NCI-H460 (cell line): ENCODE measurements at regions not wholly inside any gene's neighbourhood (a gene's known extent, or its start where the extent isn't known, plus 50 kb on each side); places are given as distances from the start of the nearest gene placed in this dataset.
"Not testable (repeated sequence)": the region's sequence is repeated elsewhere in the genome, so short reads cannot be mapped to it uniquely, and the experiment has no call there.

Experiments used
- DNase-seq: peaks from one replicate; pipeline ENCODE4 v3.0.0-alpha.2; 2016; ENCODE audit warnings: low read depth; ENCODE audit errors: extremely low read depth

DNA sequence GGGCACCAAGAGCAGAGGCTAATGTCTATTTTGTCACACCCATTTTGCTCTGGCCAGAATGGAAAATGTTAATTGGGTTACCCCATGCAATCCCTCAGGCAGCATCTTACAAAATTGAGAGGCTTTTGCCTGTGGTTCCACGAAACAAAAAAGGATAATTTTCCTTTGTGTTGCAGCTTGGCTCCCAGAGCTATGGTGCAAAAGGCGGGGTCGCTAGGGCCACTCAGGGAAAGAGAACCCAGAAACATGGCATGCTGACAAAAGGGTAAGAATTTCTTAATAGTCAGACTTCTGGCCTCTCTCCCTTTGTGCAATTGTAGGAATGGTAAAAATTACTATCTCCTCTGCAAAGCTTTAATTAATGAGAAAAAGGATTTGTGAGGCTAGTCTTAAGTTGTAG, 119.6 kb upstream of the BANK1 start:
- no peak for DNase-seq

DNA sequence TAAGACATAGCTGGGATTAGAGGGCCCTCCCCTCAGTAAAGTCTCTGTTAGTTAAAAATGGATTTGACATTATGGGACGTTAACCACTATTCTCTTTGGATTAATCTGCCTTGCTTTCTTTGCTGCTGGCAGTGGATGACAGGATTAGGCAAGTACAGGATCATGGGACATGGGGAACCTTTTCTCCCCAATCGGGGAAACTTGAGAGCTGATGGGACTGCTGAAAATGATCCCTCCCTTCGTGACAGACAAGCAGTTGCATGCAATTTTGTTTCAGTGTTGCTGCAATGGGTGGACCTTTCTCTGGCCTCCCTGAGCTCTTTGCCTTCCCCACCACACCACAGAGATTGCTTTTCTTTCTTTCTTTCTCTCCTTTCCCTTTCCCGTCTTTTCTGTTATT, 120.2 kb upstream of the BANK1 start:
- no peak for DNase-seq

GRCh38 chr4:101669832-101670188, 120.7 kb upstream of the BANK1 start:
- no peak for DNase-seq

DNA sequence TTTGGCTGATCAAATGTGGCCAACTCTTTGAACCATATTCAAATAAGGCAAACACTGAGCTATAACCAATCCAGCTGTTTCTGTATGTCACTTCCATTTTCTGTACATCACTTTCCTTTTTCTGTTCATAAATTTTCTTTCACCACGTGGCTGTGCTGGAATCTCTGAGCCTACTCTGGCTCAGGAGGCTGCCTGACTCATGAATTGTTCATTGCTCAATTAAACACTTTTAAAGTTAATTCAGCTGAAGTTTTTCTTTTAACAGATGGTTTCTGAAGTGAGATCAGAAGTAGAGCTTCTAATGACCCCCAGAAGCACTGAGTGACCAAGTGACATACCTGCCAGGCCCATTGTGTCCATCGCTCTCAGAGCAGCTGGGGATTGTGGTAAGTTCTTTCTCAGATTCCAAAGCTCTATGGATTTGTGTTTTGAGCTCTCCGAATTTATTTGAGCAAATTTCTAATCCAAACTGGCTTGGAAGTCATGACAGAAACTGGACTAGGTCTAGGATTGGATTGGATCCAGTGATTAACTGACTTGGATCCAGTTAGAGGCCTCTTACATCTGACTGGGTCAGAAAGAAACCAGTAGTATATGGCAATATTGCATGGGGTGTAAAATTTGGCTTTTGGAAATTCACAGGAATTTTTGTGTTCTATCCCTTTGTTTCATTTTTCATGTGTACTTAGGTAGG, 121.2 kb upstream of the BANK1 start:
- DNase-seq: no peak

DNA sequence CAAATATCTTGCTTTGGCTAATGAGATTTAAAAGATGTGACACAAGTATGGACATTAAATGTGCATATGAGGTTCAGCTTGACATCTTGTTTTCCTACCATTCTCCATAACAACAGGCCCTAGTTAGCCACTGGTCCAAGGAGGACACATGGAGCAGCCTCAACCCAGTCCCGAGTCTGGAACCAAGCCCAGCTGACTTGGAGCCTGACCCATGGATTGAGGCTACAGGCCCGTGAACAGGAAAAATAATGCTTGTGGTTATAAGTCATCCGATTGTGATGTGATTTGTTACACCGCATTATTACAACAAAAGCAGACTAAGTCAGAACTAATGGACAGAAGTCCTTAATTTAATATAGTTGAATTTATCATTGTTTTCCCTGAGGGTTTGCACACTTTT, 123.2 kb upstream of the BANK1 start:
- DNase-seq: no peak

DNA sequence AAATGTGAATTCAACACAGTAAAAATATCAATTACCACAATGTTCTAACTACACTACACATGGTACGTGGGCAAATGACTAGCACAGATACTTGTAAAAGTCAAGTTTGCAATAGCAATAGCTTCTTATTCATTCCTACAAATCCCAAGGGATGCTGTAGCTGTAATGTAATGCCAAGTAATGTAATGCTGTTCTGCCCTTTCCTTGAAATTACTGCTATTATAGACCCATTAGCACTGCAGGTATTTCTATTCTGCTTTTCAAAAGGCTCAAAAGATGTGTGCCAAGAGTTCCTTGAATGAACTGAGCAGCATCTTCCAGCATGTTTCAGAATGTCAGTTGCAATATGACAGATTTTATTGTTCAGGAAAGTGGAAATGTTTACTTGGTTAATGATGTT, 129.9 kb upstream of the BANK1 start:
- no peak for DNase-seq

GRCh38 chr4:101655857-101656256, 134.7 kb upstream of the BANK1 start:
- no peak for DNase-seq

DNA sequence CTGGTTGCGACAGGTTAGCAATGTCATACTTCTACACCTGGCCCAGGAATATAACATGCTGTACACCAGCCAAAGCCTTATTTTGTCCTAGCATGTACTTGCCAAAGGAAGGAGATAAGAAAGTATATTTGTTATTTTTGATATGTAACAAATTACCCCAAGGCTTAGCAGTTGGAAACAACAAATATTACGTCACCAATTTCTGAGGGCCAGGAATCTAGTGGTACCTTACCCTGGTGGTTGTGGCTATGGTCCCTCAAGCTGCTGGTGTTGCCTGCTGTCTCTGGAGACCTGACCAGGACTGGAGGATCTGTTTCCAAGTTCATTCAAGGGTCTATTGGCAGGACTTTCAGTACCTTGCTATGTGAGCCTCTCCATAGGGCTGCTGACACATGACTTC, 135.5 kb upstream of the BANK1 start:
- DNase-seq: no peak

DNA sequence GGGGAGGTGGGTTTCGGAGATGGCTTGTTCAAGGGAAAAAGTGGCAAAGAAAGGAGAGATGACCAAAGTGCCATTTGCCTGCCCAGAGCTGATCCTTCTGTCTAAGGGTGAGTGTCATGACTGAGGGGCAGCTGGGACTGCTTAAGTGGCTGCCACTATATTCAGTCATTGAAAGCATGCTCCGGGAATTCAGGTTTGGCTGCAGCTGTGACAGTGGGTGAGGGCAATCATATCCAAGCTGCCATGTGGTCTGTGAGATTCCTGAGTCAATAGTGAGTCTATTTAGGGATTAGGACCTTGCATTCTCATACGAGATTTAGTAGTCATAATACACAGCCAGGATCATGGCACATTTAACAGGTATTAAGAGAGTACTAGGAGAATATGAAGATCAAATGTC, 138.8 kb upstream of the BANK1 start:
- no peak for DNase-seq

DNA sequence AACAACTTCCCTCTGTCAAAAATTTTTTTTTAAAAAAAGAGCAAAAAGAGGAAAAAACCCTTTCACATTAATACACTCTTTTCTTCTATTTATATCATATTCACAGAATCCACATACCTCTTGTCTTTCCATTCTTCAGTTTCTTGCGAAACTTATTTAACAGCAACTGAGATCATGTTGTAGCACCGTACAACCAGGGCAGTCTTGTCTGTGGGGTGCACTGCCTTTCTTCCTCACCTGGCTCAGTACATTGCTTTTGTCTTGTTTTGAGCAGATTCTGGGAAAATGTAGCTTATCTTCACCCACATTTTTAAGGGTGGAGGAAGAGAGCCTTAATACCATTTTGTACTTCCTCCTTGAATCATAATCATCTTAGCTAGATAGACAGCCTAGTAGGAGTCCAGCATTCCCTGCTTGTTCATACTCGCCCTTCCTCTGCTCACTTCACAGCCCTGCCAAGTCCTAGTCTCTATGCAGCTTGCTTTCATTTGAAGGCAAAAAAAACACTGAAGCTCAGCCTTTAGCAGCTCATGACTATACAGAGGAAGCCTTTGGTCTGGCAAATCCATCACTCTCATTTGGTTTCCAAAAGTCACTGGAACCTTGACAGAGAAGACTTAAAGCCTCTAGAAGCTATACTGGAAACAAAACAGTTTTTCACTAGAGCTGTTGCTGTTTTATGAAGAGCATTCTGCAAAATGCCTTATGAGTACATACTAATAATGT, 140.6 kb upstream of the BANK1 start:
- no peak for DNase-seq

DNA sequence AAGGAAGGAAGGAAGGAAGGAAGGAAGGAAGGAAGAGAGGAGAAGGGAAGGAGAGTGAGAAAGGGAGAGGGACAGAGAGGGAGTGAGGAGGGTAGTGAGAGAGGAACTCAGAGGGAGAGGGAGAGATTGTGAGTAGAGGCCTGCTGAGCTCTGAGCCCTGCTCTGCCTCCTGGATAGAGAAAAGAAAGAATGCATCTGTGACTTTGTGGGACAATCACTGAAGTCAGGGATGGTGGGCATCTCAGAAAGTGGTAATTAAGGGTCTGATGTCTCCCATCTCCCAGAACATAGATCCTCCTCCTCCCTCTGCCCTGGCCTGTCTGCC, 142.9 kb upstream of the BANK1 start:
- no peak for DNase-seq

DNA sequence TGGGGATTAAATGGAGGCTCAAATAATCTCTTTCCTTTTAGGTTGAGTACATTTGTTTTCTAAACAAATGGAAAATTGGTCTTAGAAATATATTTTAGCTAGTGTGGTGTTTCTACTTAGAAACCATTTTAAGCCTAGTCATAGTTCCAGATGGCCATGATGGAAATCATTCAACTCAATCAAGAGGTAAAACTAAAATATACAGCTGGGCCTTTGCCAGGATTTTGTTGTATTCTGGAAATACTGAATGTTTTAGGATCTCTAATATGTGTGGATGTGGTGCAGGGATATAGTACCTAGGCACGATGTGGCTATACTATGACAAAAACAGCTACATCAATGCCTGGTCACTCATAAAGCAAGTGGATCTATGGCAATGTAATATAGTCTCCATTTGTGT, 146.0 kb upstream of the BANK1 start:
- DNase-seq: no peak

GRCh38 chr4:101643186-101643837, 147.2 kb upstream of the BANK1 start:
- no peak for DNase-seq

DNA sequence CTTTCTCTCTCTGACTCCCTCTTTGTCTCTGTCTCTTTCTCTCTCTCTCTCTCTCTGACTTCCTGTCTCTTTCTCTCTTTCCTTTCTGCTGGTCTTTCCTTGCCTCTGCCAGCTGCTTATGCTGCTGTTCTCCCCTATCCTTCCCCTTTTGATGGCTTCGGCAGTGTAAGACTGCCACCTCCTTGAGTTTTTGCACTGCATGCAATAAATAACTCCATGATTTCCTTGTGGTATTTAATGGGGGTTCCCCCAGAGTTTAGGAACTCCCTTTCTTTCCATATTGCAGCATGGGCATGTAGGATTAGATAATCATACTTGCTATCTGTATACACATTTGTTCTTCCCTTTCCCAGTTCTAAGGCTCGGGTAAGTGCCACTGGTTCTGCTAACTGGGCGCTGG, 157.8 kb upstream of the BANK1 start:
- DNase-seq: not testable (repeated sequence)

GRCh38 chr4:101630319-101630986, 160.1 kb upstream of the BANK1 start:
- DNase-seq: no peak

DNA sequence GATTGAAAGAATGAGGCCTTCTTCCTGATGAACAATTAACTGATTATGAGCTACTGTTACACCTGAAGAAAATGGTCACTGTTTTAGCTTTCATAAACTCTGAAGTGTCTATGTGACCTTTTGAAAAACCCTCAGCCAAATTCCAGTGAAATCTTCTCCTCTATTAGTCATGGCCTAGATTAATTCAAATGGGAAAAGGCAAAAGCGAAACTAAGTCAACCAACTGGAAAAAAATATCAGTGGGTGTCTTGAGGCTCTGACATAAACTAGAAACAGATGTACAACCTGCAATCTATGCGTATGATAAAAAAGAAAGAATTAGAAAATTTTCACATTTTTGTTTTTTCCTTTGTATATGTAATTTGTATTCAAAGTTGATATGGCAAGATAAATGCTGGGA, 169.4 kb upstream of the BANK1 start:
- DNase-seq: no peak

- no peak for DNase-seq
These were observed 174.9 kb upstream of the BANK1 start for GRCh38 chr4:101615652-101616051.

DNA sequence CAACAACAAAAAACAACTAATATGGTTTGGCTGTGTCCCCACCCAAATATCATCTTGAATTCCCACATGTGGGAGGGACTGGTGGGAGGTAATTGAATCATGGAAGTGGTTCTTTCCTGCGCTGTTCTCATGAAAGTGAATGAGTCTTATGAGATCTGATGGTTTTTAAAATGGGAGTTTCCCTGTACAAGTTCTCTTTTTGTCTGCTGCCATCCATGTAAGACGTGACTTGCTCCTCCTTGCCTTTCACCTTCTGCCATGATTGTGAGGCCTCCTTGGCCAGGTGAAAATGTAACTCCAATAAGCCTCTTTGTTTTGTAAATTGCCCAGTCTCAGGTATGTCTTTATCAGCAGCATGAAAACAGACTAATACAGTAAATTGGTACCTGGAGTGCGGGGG, 183.5 kb upstream of the BANK1 start:
- not testable (repeated sequence) for DNase-seq

GRCh38 chr4:101604976-101605375, 185.6 kb upstream of the BANK1 start:
- no peak for DNase-seq

GRCh38 chr4:101600287-101600686, 190.2 kb upstream of the BANK1 start:
- no peak for DNase-seq

DNA sequence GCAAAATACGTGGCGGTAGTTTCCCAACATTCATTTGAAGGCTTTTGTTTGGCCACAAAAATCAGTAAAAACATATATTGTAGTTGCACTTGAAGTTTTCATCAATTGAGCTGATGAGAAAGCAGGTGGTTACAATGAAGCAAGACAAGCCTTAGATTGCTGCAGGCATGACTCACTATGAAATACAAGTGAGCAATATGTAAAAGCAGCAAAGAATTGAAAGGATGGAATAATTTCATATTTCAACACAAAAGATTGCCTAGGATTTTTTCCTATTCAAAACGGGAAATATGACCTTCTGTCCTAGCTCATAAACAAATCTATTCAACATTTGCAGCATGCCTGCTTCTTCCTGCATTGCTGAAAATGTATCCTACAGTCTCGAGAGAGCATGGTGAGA, 190.9 kb upstream of the BANK1 start:
- peak; percentile 1 for DNase-seq
